HG03342 (cell line): ENCODE measurements at regions not wholly inside any gene's neighbourhood (a gene's known extent, or its start where the extent isn't known, plus 50 kb on each side); places are given as distances from the start of the nearest gene placed in this dataset.
"Not testable (repeated sequence)": the region's sequence is repeated elsewhere in the genome, so short reads cannot be mapped to it uniquely, and the experiment has no call there.

Experiments
- ATAC-seq: cut with Tn5 transposase; IDR thresholded peaks from one replicate; pipeline ENCODE4 v1.9.1; 2021; ENCODE audit warnings: mild to moderate bottlenecking, moderate library complexity; ENCODE audit not compliant: unreplicated experiment

- not testable (repeated sequence) for ATAC-seq
Measured at GRCh38 chr21:14009238-14009981, 201.3 kb downstream of the LIPI start.

GRCh38 chr21:14008436-14008835 lies 202.3 kb downstream of the LIPI start:
- ATAC-seq, result not testable (repeated sequence)

- ATAC-seq, result not testable (repeated sequence)
Measured at GRCh38 chr21:14008006-14008405, 202.7 kb downstream of the LIPI start.

GRCh38 chr21:14006144-14006543 lies 204.6 kb downstream of the LIPI start:
- not testable (repeated sequence) for ATAC-seq

- not testable (repeated sequence) for ATAC-seq
Measured at GRCh38 chr21:13986996-13987958, 223.5 kb downstream of the LIPI start.

GRCh38 chr21:13985865-13986863 lies 224.6 kb downstream of the LIPI start:
- not testable (repeated sequence) for ATAC-seq

GRCh38 chr21:13985137-13985864 lies 225.5 kb downstream of the LIPI start:
- ATAC-seq, result not testable (repeated sequence)

GRCh38 chr21:13984728-13985127 lies 226.0 kb downstream of the LIPI start:
- ATAC-seq, result not testable (repeated sequence)

GRCh38 chr21:13981176-13982087 lies 229.3 kb downstream of the LIPI start:
- not testable (repeated sequence) for ATAC-seq

- ATAC-seq, result peak; percentile 80
Measured at GRCh38 chr21:13980115-13980662, 230.6 kb downstream of the LIPI start.

- ATAC-seq, result not testable (repeated sequence)
Measured at GRCh38 chr21:13979608-13980007, 231.1 kb downstream of the LIPI start.

- not testable (repeated sequence) for ATAC-seq
Measured at GRCh38 chr21:13974582-13974981, 236.2 kb downstream of the LIPI start.

- not testable (repeated sequence) for ATAC-seq
Measured at GRCh38 chr21:13969853-13970252, 240.9 kb downstream of the LIPI start.

GRCh38 chr21:13969002-13969401 lies 241.8 kb downstream of the LIPI start:
- ATAC-seq, result not testable (repeated sequence)

- not testable (repeated sequence) for ATAC-seq
Measured at GRCh38 chr21:13963259-13963658, 247.5 kb downstream of the LIPI start.

- no peak for ATAC-seq
Measured at GRCh38 chr21:13937236-13937635, 273.5 kb downstream of the LIPI start.

GRCh38 chr21:13936033-13936937 lies 274.5 kb downstream of the LIPI start:
- not testable (repeated sequence) for ATAC-seq
